ENCODE measurements at regions not wholly inside any gene's neighbourhood (a gene's known extent, or its start where the extent isn't known, plus 50 kb on each side); places are given as distances from the start of the nearest gene placed in this dataset.

GRCh38 chr10:123564631-123565030 lies 101.5 kb upstream of the GPR26 start:
- no peak overlapping the region for H3K27ac ChIP-seq
- H3K9me2 ChIP-seq (ENCODE audit: insufficient read depth), result no peaks in the 10 kb centered on the region
- in situ Hi-C loops (cut with MboI), result no loop called here
- H3K36me3 ChIP-seq (ENCODE audit: low read depth), result no peaks in the 10 kb centered on the region
- H2AFZ ChIP-seq, result no peak overlapping the region
- 76 to 79% methylated on average over 4 of the region's 4 CpGs for WGBS, 2 experiments (ENCODE audit: low coverage in 1 of 2, low lambda C conversion rate in 2 of 2, missing lambda C conversion rate in 2 of 2)
- H3K9ac ChIP-seq, result no peak overlapping the region
- TF ChIP-seq EZH2phosphoT487 (IDR thresholded peaks at IDR 0.05; ENCODE audit: insufficient read depth, low read depth), result no peak
- no peaks in the 10 kb centered on the region for H3K79me2 ChIP-seq (ENCODE audit: insufficient read depth)
- no peaks in the 10 kb centered on the region for H3K4me1 ChIP-seq (ENCODE audit: insufficient read depth)
- peaks cover 14% of the 10 kb centered on the region; the same call in 1 of the 2 replicates for H3K27me3 ChIP-seq (replicated peaks; ENCODE audit: insufficient read depth)
- no peak for DNase-seq
- H3K4me3 ChIP-seq, result no peak overlapping the region
- H4K20me1 ChIP-seq (ENCODE audit: insufficient read depth), result no peaks in the 10 kb centered on the region
- H3K4me2 ChIP-seq (ENCODE audit: unreplicated experiment), result no peak overlapping the region
- no peaks in the 10 kb centered on the region for H3K9me3 ChIP-seq (ENCODE audit: low read depth)
- no peaks in the 10 kb centered on the region for H3F3A ChIP-seq (ENCODE audit: insufficient read depth)

- Histone ChIP-seq H3K9me2 (ENCODE audit: insufficient read depth) (no peaks in the 10 kb centered on the region), H3K79me2 (ENCODE audit: insufficient read depth) (no peaks in the 10 kb centered on the region), H3K4me3 (no peak overlapping the region), H3K4me1 (ENCODE audit: insufficient read depth) (no peaks in the 10 kb centered on the region), H3K27me3 (replicated peaks; ENCODE audit: insufficient read depth) (peaks cover 15% of the 10 kb centered on the region; the same call in 1 of the 2 replicates), H4K20me1 (ENCODE audit: insufficient read depth) (no peaks in the 10 kb centered on the region), H3F3A (ENCODE audit: insufficient read depth) (no peaks in the 10 kb centered on the region), H3K27ac (no peak overlapping the region), H3K4me2 (ENCODE audit: unreplicated experiment) (no peak overlapping the region), H3K36me3 (ENCODE audit: low read depth) (no peaks in the 10 kb centered on the region), H2AFZ (no peak overlapping the region), H3K9ac (no peak overlapping the region), H3K9me3 (ENCODE audit: low read depth) (no peaks in the 10 kb centered on the region)
- 51 to 57% methylated on average over 13 to 14 of the region's 14 CpGs for WGBS, 2 experiments (ENCODE audit: low coverage in 1 of 2, low lambda C conversion rate in 2 of 2, missing lambda C conversion rate in 2 of 2)
- DNase-seq, result no peak
- in situ Hi-C loops (cut with MboI), result no loop called here
- no peak for TF ChIP-seq EZH2 (IDR thresholded peaks at IDR 0.05; ENCODE audit: insufficient read depth, poor library complexity, severe bottlenecking)
- TF ChIP-seq EZH2phosphoT487 (IDR thresholded peaks at IDR 0.05; ENCODE audit: insufficient read depth, low read depth), result no peak
Observed at GRCh38 chr10:123565691-123566660, 100.2 kb upstream of the GPR26 start.

GRCh38 chr10:123567984-123568739 lies 98.0 kb upstream of the GPR26 start:
- peaks cover 5% of the 10 kb centered on the region for H3K27me3 ChIP-seq (replicated peaks; ENCODE audit: insufficient read depth)
- no peak overlapping the region for H2AFZ ChIP-seq
- no peaks in the 10 kb centered on the region for H3K36me3 ChIP-seq (ENCODE audit: low read depth)
- in situ Hi-C loops (cut with MboI), result no loop called here
- no peaks in the 10 kb centered on the region for H3K9me3 ChIP-seq (ENCODE audit: low read depth)
- no peak overlapping the region for H3K4me2 ChIP-seq (ENCODE audit: unreplicated experiment)
- WGBS, 2 experiments (ENCODE audit: low coverage in 1 of 2, low lambda C conversion rate in 2 of 2, missing lambda C conversion rate in 2 of 2), result 56 to 63% methylated on average over 20 to 21 of the region's 21 CpGs
- DNase-seq, result no peak
- no peaks in the 10 kb centered on the region for H3K4me1 ChIP-seq (ENCODE audit: insufficient read depth)
- H3K9me2 ChIP-seq (ENCODE audit: insufficient read depth), result no peaks in the 10 kb centered on the region
- no peaks in the 10 kb centered on the region for H4K20me1 ChIP-seq (ENCODE audit: insufficient read depth)
- H3K27ac ChIP-seq, result no peak overlapping the region
- H3K79me2 ChIP-seq (ENCODE audit: insufficient read depth), result no peaks in the 10 kb centered on the region
- TF ChIP-seq EZH2 (IDR thresholded peaks at IDR 0.05; ENCODE audit: insufficient read depth, poor library complexity, severe bottlenecking), result no peak
- no peak for TF ChIP-seq EZH2phosphoT487 (IDR thresholded peaks at IDR 0.05; ENCODE audit: insufficient read depth, low read depth)
- no peak overlapping the region for H3K4me3 ChIP-seq
- H3F3A ChIP-seq (ENCODE audit: insufficient read depth), result no peaks in the 10 kb centered on the region
- H3K9ac ChIP-seq, result no peak overlapping the region

GRCh38 chr10:123568751-123569150 lies 97.4 kb upstream of the GPR26 start:
- Histone ChIP-seq H3K4me2 (ENCODE audit: unreplicated experiment) (no peak overlapping the region), H3K79me2 (ENCODE audit: insufficient read depth) (no peaks in the 10 kb centered on the region), H3F3A (ENCODE audit: insufficient read depth) (no peaks in the 10 kb centered on the region), H3K4me1 (ENCODE audit: insufficient read depth) (no peaks in the 10 kb centered on the region), H3K36me3 (ENCODE audit: low read depth) (no peaks in the 10 kb centered on the region), H3K27me3 (replicated peaks; ENCODE audit: insufficient read depth) (peaks cover 5% of the 10 kb centered on the region), H2AFZ (no peak overlapping the region), H4K20me1 (ENCODE audit: insufficient read depth) (no peaks in the 10 kb centered on the region), H3K9me2 (ENCODE audit: insufficient read depth) (no peaks in the 10 kb centered on the region), H3K9ac (no peak overlapping the region), H3K4me3 (no peak overlapping the region), H3K9me3 (ENCODE audit: low read depth) (no peaks in the 10 kb centered on the region), H3K27ac (no peak overlapping the region)
- 38 to 39% methylated on average over 6 of the region's 6 CpGs for WGBS, 2 experiments (ENCODE audit: low coverage in 1 of 2, low lambda C conversion rate in 2 of 2, missing lambda C conversion rate in 2 of 2)
- no peak for DNase-seq
- TF ChIP-seq EZH2 (IDR thresholded peaks at IDR 0.05; ENCODE audit: insufficient read depth, poor library complexity, severe bottlenecking), result no peak
- no peak for TF ChIP-seq EZH2phosphoT487 (IDR thresholded peaks at IDR 0.05; ENCODE audit: insufficient read depth, low read depth)
- in situ Hi-C loops (cut with MboI), result no loop called here

All from GM23248 (cell line).